ENCODE measurements at regions not wholly inside any gene's neighbourhood (a gene's known extent, or its start where the extent isn't known, plus 50 kb on each side); places are given as distances from the start of the nearest gene placed in this dataset.
"Not testable (repeated sequence)": the region's sequence is repeated elsewhere in the genome, so short reads cannot be mapped to it uniquely, and the experiment has no call there.

DNA sequence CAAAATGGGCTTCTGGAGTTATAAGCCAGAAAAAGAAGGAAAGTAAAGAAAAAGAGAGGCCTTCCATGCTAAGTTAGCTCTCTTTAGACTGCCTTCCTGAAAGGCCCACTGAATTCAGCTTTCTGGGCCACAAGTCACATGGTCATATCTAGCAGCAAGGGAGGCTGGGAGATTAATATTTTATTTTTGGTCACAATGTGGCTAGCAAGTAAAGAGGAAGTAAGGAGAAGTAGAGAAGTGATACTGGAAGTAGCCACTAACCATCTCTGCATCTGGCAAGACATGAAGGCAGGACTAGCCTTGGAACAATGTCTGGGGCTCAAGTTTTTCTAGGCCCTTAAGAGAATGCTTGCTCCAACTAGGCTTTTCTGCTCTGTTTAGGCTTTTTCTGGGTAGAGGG lies 81.8 kb upstream of the UBE2E1 start:
- no peak overlapping the region for H3K9ac ChIP-seq (ENCODE audit: low read depth, low read length)
- H3K4me2 ChIP-seq (ENCODE audit: insufficient read depth, low read length): no peak overlapping the region
- TF ChIP-seq CTCF (IDR thresholded peaks at IDR 0.05; ENCODE audit: borderline replicate concordance, extremely low read depth, low read length, poor library complexity, severe bottlenecking) (no peak), EZH2 (IDR thresholded peaks at IDR 0.05; ENCODE audit: borderline replicate concordance, low read depth, low read length, severe bottlenecking) (no peak)
- peaks cover 5% of the 10 kb centered on the region; the same call in 1 of the 2 replicates for H3K4me1 ChIP-seq (ENCODE audit: insufficient read depth, low read length)
- no peaks in the 10 kb centered on the region for H3K36me3 ChIP-seq (ENCODE audit: insufficient read depth, low read length)
- H3K4me3 ChIP-seq (ENCODE audit: low read depth in 1 of 2, low read length in 2 of 2): no peak overlapping the region
- H3K9me3 ChIP-seq (ENCODE audit: insufficient read depth, low read length, severe bottlenecking): no peaks in the 10 kb centered on the region
- ATAC-seq (ENCODE audit: insufficient read depth, low read depth) (no peak), DNase-seq (no peak)
- no peaks in the 10 kb centered on the region for H3K27me3 ChIP-seq (ENCODE audit: insufficient read depth, low read length, poor library complexity)
- no peak overlapping the region for H3K27ac ChIP-seq (ENCODE audit: low read length)
- no peaks in the 10 kb centered on the region for H4K20me1 ChIP-seq (ENCODE audit: insufficient read depth, low read length)
- H2AFZ ChIP-seq (ENCODE audit: low read depth, low read length): no peak overlapping the region
- H3K79me2 ChIP-seq (ENCODE audit: insufficient read depth, low read length): no peaks in the 10 kb centered on the region

GRCh38 chr3:23726811-23727548 lies 78.8 kb upstream of the UBE2E1 start:
- Histone ChIP-seq H2AFZ (ENCODE audit: low read depth, low read length) (no peak overlapping the region), H3K27ac (ENCODE audit: low read length) (no peak overlapping the region), H4K20me1 (ENCODE audit: insufficient read depth, low read length) (no peaks in the 10 kb centered on the region), H3K9ac (ENCODE audit: low read depth, low read length) (no peak overlapping the region), H3K4me1 (ENCODE audit: insufficient read depth, low read length) (peaks cover 5% of the 10 kb centered on the region; the same call in 1 of the 2 replicates), H3K4me2 (ENCODE audit: insufficient read depth, low read length) (no peak overlapping the region), H3K9me3 (ENCODE audit: insufficient read depth, low read length, severe bottlenecking) (no peaks in the 10 kb centered on the region), H3K79me2 (ENCODE audit: insufficient read depth, low read length) (no peaks in the 10 kb centered on the region), H3K36me3 (ENCODE audit: insufficient read depth, low read length) (no peaks in the 10 kb centered on the region), H3K27me3 (ENCODE audit: insufficient read depth, low read length, poor library complexity) (no peaks in the 10 kb centered on the region), H3K4me3 (ENCODE audit: low read depth in 1 of 2, low read length in 2 of 2) (no peak overlapping the region)
- DNase-seq (no peak), ATAC-seq (ENCODE audit: insufficient read depth, low read depth) (peak; percentile 47; the same call in 2 of the 3 replicates)
- TF ChIP-seq EZH2 (IDR thresholded peaks at IDR 0.05; ENCODE audit: borderline replicate concordance, low read depth, low read length, severe bottlenecking) (no peak), CTCF (IDR thresholded peaks at IDR 0.05; ENCODE audit: borderline replicate concordance, extremely low read depth, low read length, poor library complexity, severe bottlenecking) (no peak)

- Histone ChIP-seq H3K79me2 (ENCODE audit: insufficient read depth, low read length) (no peaks in the 10 kb centered on the region), H3K36me3 (ENCODE audit: insufficient read depth, low read length) (no peaks in the 10 kb centered on the region), H3K4me2 (ENCODE audit: insufficient read depth, low read length) (no peak overlapping the region), H3K9me3 (ENCODE audit: insufficient read depth, low read length, severe bottlenecking) (no peaks in the 10 kb centered on the region), H4K20me1 (ENCODE audit: insufficient read depth, low read length) (no peaks in the 10 kb centered on the region), H3K4me3 (ENCODE audit: low read depth in 1 of 2, low read length in 2 of 2) (no peak overlapping the region), H2AFZ (ENCODE audit: low read depth, low read length) (no peak overlapping the region), H3K27me3 (ENCODE audit: insufficient read depth, low read length, poor library complexity) (no peaks in the 10 kb centered on the region), H3K9ac (ENCODE audit: low read depth, low read length) (no peak overlapping the region), H3K4me1 (ENCODE audit: insufficient read depth, low read length) (peaks cover 5% of the 10 kb centered on the region; the same call in 1 of the 2 replicates), H3K27ac (ENCODE audit: low read length) (no peak overlapping the region)
- ATAC-seq (ENCODE audit: insufficient read depth, low read depth) (no peak), DNase-seq (no peak)
- no peak for TF ChIP-seq CTCF (IDR thresholded peaks at IDR 0.05; ENCODE audit: borderline replicate concordance, extremely low read depth, low read length, poor library complexity, severe bottlenecking)
- TF ChIP-seq EZH2 (IDR thresholded peaks at IDR 0.05; ENCODE audit: borderline replicate concordance, low read depth, low read length, severe bottlenecking): no peak
These were observed 77.1 kb upstream of the UBE2E1 start for GRCh38 chr3:23728601-23729117.

DNA sequence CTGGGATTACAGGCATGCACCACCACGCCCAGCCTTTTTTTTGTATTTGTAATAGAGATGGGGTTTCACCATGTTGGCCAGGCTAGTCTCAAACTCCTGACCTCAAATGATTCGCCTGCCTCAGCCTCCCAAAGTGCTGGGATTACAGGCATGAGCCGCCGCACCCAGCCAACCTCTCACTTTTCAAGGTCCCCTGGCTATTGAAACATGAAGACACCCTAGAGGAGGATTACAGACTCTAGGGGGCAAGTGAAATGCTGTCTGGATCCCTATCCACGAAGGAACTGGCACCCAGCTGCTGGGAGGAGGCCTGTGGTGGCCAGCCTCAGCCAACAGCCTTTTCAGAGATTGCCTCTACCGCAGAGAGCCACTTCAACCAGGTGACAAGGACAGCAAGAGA lies 76.4 kb upstream of the UBE2E1 start:
- H3K4me3 ChIP-seq (ENCODE audit: low read depth in 1 of 2, low read length in 2 of 2); H3K36me3 ChIP-seq (ENCODE audit: insufficient read depth, low read length); DNase-seq; H4K20me1 ChIP-seq (ENCODE audit: insufficient read depth, low read length); H3K4me1 ChIP-seq (ENCODE audit: insufficient read depth, low read length); H3K27me3 ChIP-seq (ENCODE audit: insufficient read depth, low read length, poor library complexity); H3K4me2 ChIP-seq (ENCODE audit: insufficient read depth, low read length); H2AFZ ChIP-seq (ENCODE audit: low read depth, low read length); H3K9ac ChIP-seq (ENCODE audit: low read depth, low read length); H3K27ac ChIP-seq (ENCODE audit: low read length); H3K79me2 ChIP-seq (ENCODE audit: insufficient read depth, low read length); ATAC-seq (ENCODE audit: insufficient read depth, low read depth); H3K9me3 ChIP-seq (ENCODE audit: insufficient read depth, low read length, severe bottlenecking): not testable (repeated sequence)
